ENCODE measurements at regions not wholly inside any gene's neighbourhood (a gene's known extent, or its start where the extent isn't known, plus 50 kb on each side); places are given as distances from the start of the nearest gene placed in this dataset.

DNA sequence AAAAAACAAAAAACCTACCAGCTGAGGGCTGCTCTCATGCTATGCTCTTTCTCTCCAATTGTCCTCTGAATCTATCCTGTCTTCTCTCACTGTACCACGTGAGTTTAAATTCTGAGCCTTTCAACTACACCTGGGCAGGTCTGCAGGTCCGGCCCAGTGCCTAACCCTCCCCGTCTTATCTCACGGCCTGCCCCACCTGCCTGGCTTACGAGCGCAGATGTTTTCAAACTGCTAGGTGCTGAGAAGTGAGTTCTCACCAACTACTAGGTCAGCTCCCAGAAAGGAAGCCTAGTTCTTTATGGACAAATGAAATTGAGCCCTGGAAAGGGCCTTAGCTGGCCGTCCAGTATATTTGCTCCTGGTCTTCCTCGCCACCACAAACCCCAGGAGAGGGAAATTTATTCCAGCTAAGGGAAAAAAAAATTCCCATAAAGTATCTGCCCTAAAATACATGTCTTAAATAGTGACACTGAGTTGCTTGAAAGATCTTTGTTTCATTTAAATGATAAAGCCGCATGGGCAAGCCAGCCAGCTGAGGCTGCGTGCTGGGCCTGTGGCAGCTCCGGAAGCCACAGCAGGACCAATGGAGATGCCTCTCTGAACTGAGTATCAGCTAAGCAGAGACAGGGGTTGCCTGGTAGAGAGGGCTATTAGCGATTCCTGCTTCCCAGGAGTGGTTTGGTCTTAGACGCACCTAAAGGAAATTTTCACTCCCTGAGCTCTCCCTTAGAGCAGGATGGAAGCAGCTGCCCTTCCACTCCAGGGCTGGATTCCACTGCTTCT lies 92.5 kb upstream of the NCK2 start:
- Histone ChIP-seq H3K36me3 (no peaks in the 10 kb centered on the region), H3K4me1 (ENCODE audit: low read depth) (no peaks in the 10 kb centered on the region), H3K27ac (no peak overlapping the region), H3K4me3 (no peak overlapping the region), H3K27me3 (no peaks in the 10 kb centered on the region), H3K9me3 (ENCODE audit: low read depth) (no peaks in the 10 kb centered on the region)
- no peak for DNase-seq (ENCODE audit: low read depth in 1 of 2, low spot score in 1 of 2)
- TF ChIP-seq, protein P1, sequence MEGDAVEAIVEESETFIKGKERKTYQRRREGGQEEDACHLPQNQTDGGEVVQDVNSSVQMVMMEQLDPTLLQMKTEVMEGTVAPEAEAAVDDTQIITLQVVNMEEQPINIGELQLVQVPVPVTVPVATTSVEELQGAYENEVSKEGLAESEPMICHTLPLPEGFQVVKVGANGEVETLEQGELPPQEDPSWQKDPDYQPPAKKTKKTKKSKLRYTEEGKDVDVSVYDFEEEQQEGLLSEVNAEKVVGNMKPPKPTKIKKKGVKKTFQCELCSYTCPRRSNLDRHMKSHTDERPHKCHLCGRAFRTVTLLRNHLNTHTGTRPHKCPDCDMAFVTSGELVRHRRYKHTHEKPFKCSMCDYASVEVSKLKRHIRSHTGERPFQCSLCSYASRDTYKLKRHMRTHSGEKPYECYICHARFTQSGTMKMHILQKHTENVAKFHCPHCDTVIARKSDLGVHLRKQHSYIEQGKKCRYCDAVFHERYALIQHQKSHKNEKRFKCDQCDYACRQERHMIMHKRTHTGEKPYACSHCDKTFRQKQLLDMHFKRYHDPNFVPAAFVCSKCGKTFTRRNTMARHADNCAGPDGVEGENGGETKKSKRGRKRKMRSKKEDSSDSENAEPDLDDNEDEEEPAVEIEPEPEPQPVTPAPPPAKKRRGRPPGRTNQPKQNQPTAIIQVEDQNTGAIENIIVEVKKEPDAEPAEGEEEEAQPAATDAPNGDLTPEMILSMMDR (IDR thresholded peaks at IDR 0.05; ENCODE audit: low read depth, low read length): no peak

DNA sequence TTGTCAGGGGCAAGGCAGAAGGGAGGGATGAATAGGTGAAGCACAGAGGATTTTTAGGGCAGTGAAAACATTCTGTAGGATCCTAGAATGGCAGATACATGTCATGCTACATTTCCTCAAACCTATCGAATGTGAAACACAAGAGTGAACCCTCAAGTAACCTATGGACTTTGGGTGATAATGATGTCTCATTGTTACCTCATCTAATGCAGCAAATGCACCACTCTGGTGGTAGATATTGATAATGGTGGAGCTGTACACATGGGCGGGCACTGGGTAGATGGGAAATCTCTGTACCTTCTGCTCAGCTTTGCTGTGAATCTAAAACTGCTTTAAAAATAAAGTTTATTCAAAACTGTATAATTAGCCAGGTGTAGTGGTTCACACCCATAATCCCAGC lies 95.2 kb upstream of the NCK2 start:
- no peak for DNase-seq (ENCODE audit: low read depth in 1 of 2, low spot score in 1 of 2)
- Histone ChIP-seq H3K27me3 (no peaks in the 10 kb centered on the region), H3K4me3 (no peak overlapping the region), H3K9me3 (ENCODE audit: low read depth) (no peaks in the 10 kb centered on the region), H3K27ac (no peak overlapping the region), H3K4me1 (ENCODE audit: low read depth) (no peaks in the 10 kb centered on the region), H3K36me3 (no peaks in the 10 kb centered on the region)
- TF ChIP-seq, protein P1 (IDR thresholded peaks at IDR 0.05; ENCODE audit: low read depth, low read length): no peak

DNA sequence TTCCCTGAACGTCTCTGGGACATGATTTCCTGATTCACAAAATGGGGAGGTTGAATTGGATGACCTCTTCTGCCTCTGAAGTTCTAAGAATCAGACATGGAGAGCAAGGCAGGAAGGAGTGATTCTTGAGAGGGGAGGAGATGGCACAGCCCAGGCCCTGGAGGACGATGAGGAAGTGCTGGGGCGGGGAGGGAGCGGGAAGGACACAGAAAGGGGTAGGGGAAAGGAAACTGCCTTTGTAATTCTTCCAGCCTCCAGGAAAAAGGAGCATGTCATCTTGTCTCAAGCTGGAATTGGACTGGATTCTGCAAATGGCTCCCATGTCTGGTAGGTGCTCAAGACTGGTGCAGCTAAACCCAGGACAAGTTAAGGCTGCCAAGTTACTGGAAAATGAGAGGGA lies 97.0 kb upstream of the NCK2 start:
- no peaks in the 10 kb centered on the region for H3K4me1 ChIP-seq (ENCODE audit: low read depth)
- no peaks in the 10 kb centered on the region for H3K36me3 ChIP-seq
- no peak overlapping the region for H3K27ac ChIP-seq
- DNase-seq (ENCODE audit: low read depth in 1 of 2, low spot score in 1 of 2): no peak
- H3K9me3 ChIP-seq (ENCODE audit: low read depth): no peaks in the 10 kb centered on the region
- H3K27me3 ChIP-seq: no peaks in the 10 kb centered on the region
- no peak overlapping the region for H3K4me3 ChIP-seq
- TF ChIP-seq, protein P1 (IDR thresholded peaks at IDR 0.05; ENCODE audit: low read depth, low read length): no peak

DNA sequence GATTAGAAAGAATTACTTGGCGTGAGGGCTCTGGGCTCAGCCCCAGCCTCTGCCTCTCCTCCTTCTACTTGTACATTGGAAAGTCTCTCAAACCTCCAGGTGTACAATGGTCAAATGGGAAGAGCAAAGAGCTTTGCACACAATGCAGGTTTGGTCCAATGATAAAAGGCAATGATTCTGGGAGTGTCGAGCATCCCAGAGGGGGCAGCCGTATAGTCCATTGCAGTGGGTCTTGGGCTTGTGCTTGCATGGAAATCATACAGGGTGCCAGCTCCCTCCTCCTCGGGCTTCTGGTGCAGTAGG lies 98.0 kb upstream of the NCK2 start:
- TF ChIP-seq, protein P1 (IDR thresholded peaks at IDR 0.05; ENCODE audit: low read depth, low read length): no peak
- Histone ChIP-seq H3K27me3 (no peaks in the 10 kb centered on the region), H3K4me3 (no peak overlapping the region), H3K27ac (no peak overlapping the region), H3K36me3 (no peaks in the 10 kb centered on the region), H3K4me1 (ENCODE audit: low read depth) (no peaks in the 10 kb centered on the region), H3K9me3 (ENCODE audit: low read depth) (no peaks in the 10 kb centered on the region)
- DNase-seq (ENCODE audit: low read depth in 1 of 2, low spot score in 1 of 2): no peak

DNA sequence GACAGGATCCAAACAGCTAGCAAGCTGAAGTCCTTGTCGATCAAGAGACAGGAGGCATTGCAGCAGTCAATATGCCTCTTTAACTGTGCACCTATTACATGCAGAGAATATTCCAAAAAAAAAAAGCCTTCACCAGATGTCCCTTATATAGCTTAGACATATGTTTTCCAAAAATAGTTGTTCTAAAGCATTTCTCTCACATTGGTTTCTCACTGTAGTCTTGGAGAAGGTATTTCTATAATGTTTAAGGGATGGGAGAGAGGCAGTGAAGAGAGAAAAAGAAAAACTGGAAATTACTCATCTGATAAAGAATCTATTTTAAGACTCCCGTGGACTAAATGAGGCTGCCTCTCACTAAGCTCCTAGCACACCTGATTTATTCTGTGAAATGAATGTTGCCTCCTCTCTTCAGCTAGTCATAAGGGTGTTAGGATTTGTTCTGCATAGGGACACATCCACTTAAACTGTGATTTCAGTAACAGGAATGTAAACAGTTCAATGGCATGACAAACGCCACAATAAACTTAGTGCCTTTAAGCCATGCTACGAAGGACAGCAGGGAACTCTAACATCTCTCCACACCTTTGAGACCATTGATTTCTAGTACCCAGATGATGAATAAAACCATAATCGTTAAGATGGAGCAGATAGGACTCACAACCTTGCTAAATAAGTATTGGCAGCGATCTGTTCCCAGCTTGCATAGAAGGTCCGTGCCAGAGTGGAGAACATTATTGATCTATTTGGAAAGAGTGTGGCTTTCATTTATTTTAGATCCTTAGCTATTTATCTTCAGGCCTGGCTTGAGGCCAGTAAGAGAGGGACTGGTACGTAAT lies 98.6 kb upstream of the NCK2 start:
- DNase-seq (ENCODE audit: low read depth in 1 of 2, low spot score in 1 of 2): no peak
- Histone ChIP-seq H3K27ac (no peak overlapping the region), H3K36me3 (no peaks in the 10 kb centered on the region), H3K4me1 (ENCODE audit: low read depth) (no peaks in the 10 kb centered on the region), H3K9me3 (ENCODE audit: low read depth) (no peaks in the 10 kb centered on the region), H3K27me3 (no peaks in the 10 kb centered on the region), H3K4me3 (no peak overlapping the region)
- TF ChIP-seq, protein P1 (IDR thresholded peaks at IDR 0.05; ENCODE audit: low read depth, low read length): no peak

Measured in cardiac muscle cell (in vitro differentiated cells and primary cell).